ENCODE measurements at regions not wholly inside any gene's neighbourhood (a gene's known extent, or its start where the extent isn't known, plus 50 kb on each side); places are given as distances from the start of the nearest gene placed in this dataset.
"Not testable (repeated sequence)": the region's sequence is repeated elsewhere in the genome, so short reads cannot be mapped to it uniquely, and the experiment has no call there.

GRCh38 chr20:30484009-30484748 lies 773.3 kb upstream of the DEFB115 start:
- DNase-seq (ENCODE audit: low spot score in 2 of 2), result no peak
- H3K27me3 ChIP-seq (ENCODE audit: low read depth), result no peaks in the 10 kb centered on the region
- no peak overlapping the region for H3K4me3 ChIP-seq
- no peaks in the 10 kb centered on the region for H3K4me1 ChIP-seq
- H3K36me3 ChIP-seq (replicated peaks), result no peaks in the 10 kb centered on the region
- in situ Hi-C loops (cut with MboI; ENCODE audit: low sequenced_read_pairs), result no loop called here
- H3K9me3 ChIP-seq, result no peaks in the 10 kb centered on the region

GRCh38 chr20:30484749-30485070 lies 772.8 kb upstream of the DEFB115 start:
- H3K4me1 ChIP-seq, result no peaks in the 10 kb centered on the region
- no peaks in the 10 kb centered on the region for H3K36me3 ChIP-seq (replicated peaks)
- H3K4me3 ChIP-seq, result no peak overlapping the region
- no peak for DNase-seq (ENCODE audit: low spot score in 2 of 2)
- H3K27me3 ChIP-seq (ENCODE audit: low read depth), result no peaks in the 10 kb centered on the region
- in situ Hi-C loops (cut with MboI; ENCODE audit: low sequenced_read_pairs), result no loop called here
- no peaks in the 10 kb centered on the region for H3K9me3 ChIP-seq

- Histone ChIP-seq H3K4me3 (no peak overlapping the region), H3K9me3 (no peaks in the 10 kb centered on the region), H3K36me3 (replicated peaks) (no peaks in the 10 kb centered on the region), H3K4me1 (no peaks in the 10 kb centered on the region), H3K27me3 (ENCODE audit: low read depth) (no peaks in the 10 kb centered on the region)
- in situ Hi-C loops (cut with MboI; ENCODE audit: low sequenced_read_pairs), result no loop called here
- DNase-seq (ENCODE audit: low spot score in 2 of 2), result no peak
Observed at GRCh38 chr20:30485331-30486102, 771.9 kb upstream of the DEFB115 start.

GRCh38 chr20:30486103-30486478 lies 771.4 kb upstream of the DEFB115 start:
- Histone ChIP-seq H3K4me1 (no peaks in the 10 kb centered on the region), H3K27me3 (ENCODE audit: low read depth) (no peaks in the 10 kb centered on the region), H3K4me3 (no peak overlapping the region), H3K9me3 (no peaks in the 10 kb centered on the region), H3K36me3 (replicated peaks) (no peaks in the 10 kb centered on the region)
- no peak for DNase-seq (ENCODE audit: low spot score in 2 of 2)
- in situ Hi-C loops (cut with MboI; ENCODE audit: low sequenced_read_pairs), result no loop called here

GRCh38 chr20:30487461-30487860 lies 770.0 kb upstream of the DEFB115 start:
- in situ Hi-C loops (cut with MboI; ENCODE audit: low sequenced_read_pairs); H3K4me1 ChIP-seq; H3K4me3 ChIP-seq; H3K27me3 ChIP-seq (ENCODE audit: low read depth); H3K36me3 ChIP-seq (replicated peaks); H3K9me3 ChIP-seq; DNase-seq (ENCODE audit: low spot score in 2 of 2): not testable (repeated sequence)

GRCh38 chr20:30487947-30488926 lies 769.2 kb upstream of the DEFB115 start:
- H3K4me3 ChIP-seq, result no peak overlapping the region
- no peak for DNase-seq (ENCODE audit: low spot score in 2 of 2)
- no peaks in the 10 kb centered on the region for H3K9me3 ChIP-seq
- no peaks in the 10 kb centered on the region for H3K36me3 ChIP-seq (replicated peaks)
- no peaks in the 10 kb centered on the region for H3K27me3 ChIP-seq (ENCODE audit: low read depth)
- in situ Hi-C loops (cut with MboI; ENCODE audit: low sequenced_read_pairs), result no loop called here
- H3K4me1 ChIP-seq, result no peaks in the 10 kb centered on the region

GRCh38 chr20:30488941-30489613 lies 768.4 kb upstream of the DEFB115 start:
- in situ Hi-C loops (cut with MboI; ENCODE audit: low sequenced_read_pairs), result no loop called here
- Histone ChIP-seq H3K4me1 (no peaks in the 10 kb centered on the region), H3K4me3 (no peak overlapping the region), H3K9me3 (no peaks in the 10 kb centered on the region), H3K27me3 (ENCODE audit: low read depth) (no peaks in the 10 kb centered on the region), H3K36me3 (replicated peaks) (no peaks in the 10 kb centered on the region)
- DNase-seq (ENCODE audit: low spot score in 2 of 2), result no peak

- no peaks in the 10 kb centered on the region for H3K27me3 ChIP-seq (ENCODE audit: low read depth)
- in situ Hi-C loops (cut with MboI; ENCODE audit: low sequenced_read_pairs), result no loop called here
- H3K4me3 ChIP-seq, result no peak overlapping the region
- H3K36me3 ChIP-seq (replicated peaks), result no peaks in the 10 kb centered on the region
- DNase-seq (ENCODE audit: low spot score in 2 of 2), result no peak
- H3K9me3 ChIP-seq, result no peaks in the 10 kb centered on the region
- H3K4me1 ChIP-seq, result no peaks in the 10 kb centered on the region
Observed at GRCh38 chr20:30489614-30490003, 767.9 kb upstream of the DEFB115 start.

- in situ Hi-C loops (cut with MboI; ENCODE audit: low sequenced_read_pairs), result no loop called here
- no peaks in the 10 kb centered on the region for H3K36me3 ChIP-seq (replicated peaks)
- no peak for DNase-seq (ENCODE audit: low spot score in 2 of 2)
- no peaks in the 10 kb centered on the region for H3K27me3 ChIP-seq (ENCODE audit: low read depth)
- no peak overlapping the region for H3K4me3 ChIP-seq
- no peaks in the 10 kb centered on the region for H3K9me3 ChIP-seq
- H3K4me1 ChIP-seq, result no peaks in the 10 kb centered on the region
Observed at GRCh38 chr20:30491016-30491415, 766.4 kb upstream of the DEFB115 start.

GRCh38 chr20:30496656-30497055 lies 760.8 kb upstream of the DEFB115 start:
- DNase-seq (ENCODE audit: low spot score in 2 of 2); in situ Hi-C loops (cut with MboI; ENCODE audit: low sequenced_read_pairs); H3K27me3 ChIP-seq (ENCODE audit: low read depth): not testable (repeated sequence)

GRCh38 chr20:30497191-30497590 lies 760.3 kb upstream of the DEFB115 start:
- H3K36me3 ChIP-seq (replicated peaks); H3K4me3 ChIP-seq; H3K9me3 ChIP-seq; DNase-seq (ENCODE audit: low spot score in 2 of 2); H3K4me1 ChIP-seq; in situ Hi-C loops (cut with MboI; ENCODE audit: low sequenced_read_pairs); H3K27me3 ChIP-seq (ENCODE audit: low read depth): not testable (repeated sequence)

More at GRCh38 chr20:30496656-30497055, 760.8 kb upstream of the DEFB115 start:
- not testable (repeated sequence) for H3K4me3 ChIP-seq; H3K9me3 ChIP-seq; H3K36me3 ChIP-seq (replicated peaks); H3K4me1 ChIP-seq

GRCh38 chr20:30499123-30499522 lies 758.3 kb upstream of the DEFB115 start:
- Histone ChIP-seq H3K36me3 (replicated peaks) (no peaks in the 10 kb centered on the region), H3K4me1 (peaks cover 2% of the 10 kb centered on the region; the same call in 1 of the 2 replicates), H3K27me3 (ENCODE audit: low read depth) (no peaks in the 10 kb centered on the region), H3K4me3 (peak overlapping the region; percentile 1; the same call in 1 of the 2 replicates), H3K9me3 (no peaks in the 10 kb centered on the region)
- no peak for DNase-seq (ENCODE audit: low spot score in 2 of 2)
- in situ Hi-C loops (cut with MboI; ENCODE audit: low sequenced_read_pairs), result no loop called here

- H3K9me3 ChIP-seq; H3K36me3 ChIP-seq (replicated peaks); H3K27me3 ChIP-seq (ENCODE audit: low read depth); in situ Hi-C loops (cut with MboI; ENCODE audit: low sequenced_read_pairs); H3K4me1 ChIP-seq: not testable (repeated sequence)
- H3K4me3 ChIP-seq, result peak overlapping the region; percentile 1; the same call in 1 of the 2 replicates
- DNase-seq (ENCODE audit: low spot score in 2 of 2), result peak in 1 of 2 experiments; percentile 49
Observed at GRCh38 chr20:30499716-30500446, 757.6 kb upstream of the DEFB115 start.

All from HAP-1 (cell line).